ENCODE measurements at regions not wholly inside any gene's neighbourhood (a gene's known extent, or its start where the extent isn't known, plus 50 kb on each side); places are given as distances from the start of the nearest gene placed in this dataset.
"Not testable (repeated sequence)": the region's sequence is repeated elsewhere in the genome, so short reads cannot be mapped to it uniquely, and the experiment has no call there.

GRCh38 chr22:49674479-49675050 lies 153.1 kb downstream of the BRD1 start:
- no peak for DNase-seq

DNA sequence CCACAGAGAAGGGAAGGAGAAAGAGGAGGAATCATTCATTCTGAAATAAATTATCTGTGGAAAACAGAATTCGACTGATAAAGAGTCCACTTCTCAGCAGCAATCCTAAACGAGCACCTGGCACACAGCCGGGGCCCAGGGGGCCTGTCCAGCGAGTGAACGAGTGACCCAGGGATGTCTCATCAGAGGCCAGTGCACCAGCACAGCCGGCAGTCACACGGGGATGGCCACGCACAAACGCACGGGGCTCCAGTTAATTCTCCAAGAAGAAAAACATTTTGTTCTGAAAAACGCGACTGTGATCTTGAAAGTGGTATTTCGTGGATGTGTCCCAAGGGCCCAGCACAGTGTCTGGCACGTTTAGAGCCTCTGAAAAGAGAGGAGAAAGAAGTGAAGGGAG lies 154.6 kb downstream of the BRD1 start:
- DNase-seq, result no peak

DNA sequence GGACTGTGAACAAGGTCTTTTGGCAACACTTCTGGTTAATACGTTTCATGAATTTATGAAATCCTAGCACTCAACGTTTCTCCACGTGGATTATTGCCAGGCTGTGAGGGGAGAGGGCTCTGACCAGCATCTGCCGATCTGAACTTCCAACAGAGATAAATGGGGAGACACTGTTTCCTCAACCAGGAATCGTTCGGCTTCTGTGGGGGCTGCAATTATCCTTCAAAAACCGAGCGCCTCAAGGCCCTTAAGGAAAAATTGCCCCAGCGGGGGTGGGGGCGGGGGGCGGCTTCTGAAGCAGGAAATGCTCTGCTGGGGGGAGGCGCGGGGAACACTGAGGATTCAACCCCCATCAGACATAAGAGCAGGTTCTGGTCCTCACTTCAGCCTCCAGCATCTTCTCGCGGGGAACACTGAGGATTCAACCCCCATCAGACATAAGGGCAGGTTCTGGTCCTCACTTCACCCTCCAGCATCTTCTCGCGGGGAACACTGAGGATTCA lies 155.6 kb downstream of the BRD1 start:
- no peak for DNase-seq

DNA sequence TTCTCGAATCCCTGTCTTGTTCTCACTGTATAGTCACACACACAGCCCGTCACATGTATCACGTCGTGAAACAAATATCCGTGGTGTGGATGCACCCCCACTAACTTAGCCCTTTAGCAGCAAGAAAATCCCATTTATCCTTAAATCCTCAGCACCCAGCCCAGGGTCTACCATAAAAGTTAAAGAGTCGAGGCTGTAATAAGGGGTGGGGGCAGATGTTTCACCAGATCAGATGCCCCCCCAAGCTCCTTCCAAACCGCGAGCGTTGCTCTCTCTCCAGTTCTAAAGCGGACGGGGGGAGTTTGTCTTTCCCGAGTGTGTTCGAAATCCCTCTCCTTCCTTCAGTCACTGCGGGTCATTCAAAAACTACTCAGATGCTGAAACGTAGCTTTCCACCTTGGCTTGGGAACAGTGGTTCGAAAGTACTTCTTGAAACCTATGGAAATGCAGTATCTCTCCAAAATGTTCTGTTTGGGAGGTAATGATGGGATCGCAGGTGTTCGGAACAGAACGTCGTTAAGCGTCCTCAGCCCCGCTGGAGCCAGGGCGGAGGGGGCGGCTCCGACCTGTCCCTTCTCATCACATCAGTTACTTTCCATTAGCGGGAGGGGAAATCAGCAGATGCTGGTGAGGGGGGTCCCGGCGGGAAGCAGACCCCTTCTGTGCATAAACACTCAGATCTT lies 156.2 kb downstream of the BRD1 start:
- DNase-seq, result no peak

- no peak for DNase-seq
These were observed 157.0 kb downstream of the BRD1 start for GRCh38 chr22:49670456-49671330.

GRCh38 chr22:49669969-49670455 lies 157.7 kb downstream of the BRD1 start:
- DNase-seq, result not testable (repeated sequence)

DNA sequence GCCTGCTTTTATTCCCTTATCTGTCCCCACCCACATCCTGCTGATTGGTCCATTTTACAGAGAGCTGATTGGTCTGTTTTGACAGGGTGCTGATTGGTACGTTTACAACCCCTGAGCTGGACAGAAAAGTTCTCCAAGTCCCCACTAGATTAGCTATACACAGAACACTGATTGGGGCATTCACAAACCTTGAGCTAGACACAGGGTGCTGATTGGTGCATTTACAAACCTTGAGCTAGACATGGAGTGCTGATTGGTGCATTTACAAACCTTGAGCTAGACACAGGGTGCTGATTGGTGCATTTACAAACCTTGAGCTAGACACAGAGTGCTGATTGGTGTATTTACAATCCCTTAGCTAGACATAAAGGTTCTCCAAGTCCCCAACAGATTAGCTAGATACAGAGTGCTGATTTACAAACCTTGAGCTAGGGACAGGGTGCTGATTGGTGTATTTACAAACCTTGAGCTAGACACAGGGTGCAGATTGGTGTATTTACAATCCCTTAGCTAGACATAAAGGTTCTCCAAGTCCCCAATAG lies 158.2 kb downstream of the BRD1 start:
- not testable (repeated sequence) for DNase-seq

DNA sequence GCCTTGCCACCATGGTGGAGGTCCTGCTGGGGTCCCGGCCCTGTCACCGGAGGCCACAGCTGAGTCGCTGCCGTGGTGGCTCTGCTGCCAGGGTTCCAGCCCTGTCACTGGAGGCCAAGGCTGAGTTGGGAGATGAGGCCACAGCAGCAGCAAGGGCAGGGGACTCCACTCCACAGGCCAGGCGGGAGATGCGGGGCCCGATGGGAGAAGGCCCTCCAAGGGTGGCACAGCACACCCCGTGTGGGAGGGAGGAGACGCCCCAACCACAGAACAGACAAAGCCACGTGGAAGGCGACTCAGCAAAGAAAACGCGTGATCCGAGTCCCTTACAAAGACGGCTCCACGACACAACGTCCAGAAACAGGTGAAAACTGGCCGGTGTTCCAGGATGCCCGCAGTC lies 159.3 kb downstream of the BRD1 start:
- no peak for DNase-seq

GRCh38 chr22:49667236-49667635 lies 160.4 kb downstream of the BRD1 start:
- DNase-seq, result no peak

DNA sequence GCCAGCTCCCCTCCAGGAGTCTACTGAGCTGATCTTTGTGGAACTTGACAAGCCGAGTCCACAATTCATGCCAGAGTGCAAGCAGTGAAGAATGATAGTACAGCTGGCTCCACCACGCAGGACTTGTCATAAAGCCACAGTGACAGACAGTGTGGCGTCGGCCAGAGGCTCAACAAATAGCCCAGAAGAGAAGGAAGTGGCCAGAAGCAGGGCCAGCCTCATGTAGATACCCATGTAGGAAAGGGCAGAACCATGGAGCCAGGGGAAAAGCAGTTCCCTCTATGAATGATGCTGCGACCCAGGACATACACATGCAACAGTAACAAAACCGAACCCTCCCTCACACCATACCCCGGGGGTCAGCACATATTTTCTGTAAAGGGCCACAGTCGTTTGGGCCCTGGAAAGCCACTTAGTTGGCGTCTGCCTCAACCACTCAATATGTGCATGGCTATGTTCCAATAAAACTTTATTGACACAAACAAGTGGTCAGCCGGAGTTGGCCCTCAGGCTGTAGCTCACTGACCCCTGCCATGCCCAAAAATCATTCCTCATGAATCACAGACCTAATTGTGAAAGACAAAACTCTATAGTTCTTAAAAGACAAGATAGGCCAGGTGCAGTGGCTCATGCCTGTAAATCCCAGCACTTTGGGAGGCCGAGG lies 161.4 kb downstream of the BRD1 start:
- no peak for DNase-seq

DNA sequence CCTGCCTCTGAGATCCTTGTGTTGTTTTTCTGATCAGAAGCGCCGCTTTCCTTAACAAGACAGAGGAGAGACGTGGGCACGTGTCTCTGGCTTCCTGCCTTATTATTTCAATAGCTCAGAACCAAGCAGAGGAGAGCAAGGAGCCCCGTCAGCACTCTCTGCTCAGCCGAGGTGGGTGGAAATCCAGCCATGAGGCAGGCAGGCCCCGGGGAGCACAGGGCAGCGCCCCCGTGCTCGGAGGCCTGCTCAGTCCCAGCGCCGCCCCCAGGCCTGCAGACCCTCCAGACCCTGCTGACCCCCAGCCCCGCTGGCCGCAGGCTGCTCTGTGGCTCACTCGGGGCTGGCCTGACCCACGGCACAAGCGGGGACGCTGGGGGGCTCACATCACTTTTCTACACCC lies 162.8 kb downstream of the BRD1 start:
- no peak for DNase-seq

GRCh38 chr22:49664371-49664881 lies 163.2 kb downstream of the BRD1 start:
- no peak for DNase-seq

GRCh38 chr22:49663823-49664222 lies 163.8 kb downstream of the BRD1 start:
- no peak for DNase-seq

GRCh38 chr22:49663311-49663711 lies 164.4 kb downstream of the BRD1 start:
- no peak for DNase-seq

- no peak for DNase-seq
These were observed 165.0 kb downstream of the BRD1 start for GRCh38 chr22:49662681-49663080.

- DNase-seq, result no peak
These were observed 166.6 kb downstream of the BRD1 start for GRCh38 chr22:49660794-49661781.

DNA sequence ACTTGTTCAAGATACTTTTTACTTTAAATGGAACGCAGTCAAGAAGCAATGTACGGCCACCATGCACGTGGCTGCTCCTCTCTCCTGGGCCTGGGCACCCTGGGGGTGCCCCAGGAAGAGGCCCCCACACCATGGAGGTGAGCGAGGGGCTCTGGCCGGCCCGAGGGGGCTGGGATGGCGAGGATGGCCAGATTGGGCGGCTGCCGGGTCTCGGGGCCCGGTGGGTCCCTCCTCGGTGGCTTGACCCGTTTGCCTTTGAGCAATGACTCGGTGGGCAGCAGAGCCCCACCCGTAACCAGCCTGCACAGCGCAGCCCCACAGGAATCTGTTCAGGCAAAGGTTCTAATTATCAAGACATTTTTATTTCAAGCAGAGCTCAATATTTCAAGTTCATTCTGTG lies 167.4 kb downstream of the BRD1 start:
- DNase-seq, result no peak

- DNase-seq, result no peak
These were observed 167.8 kb downstream of the BRD1 start for GRCh38 chr22:49659924-49660315.

- DNase-seq, result no peak
These were observed 168.3 kb downstream of the BRD1 start for GRCh38 chr22:49659281-49659923.

- DNase-seq, result no peak
These were observed 168.8 kb downstream of the BRD1 start for GRCh38 chr22:49658902-49659280.
